Retinal pigment epithelial cell (primary cell): ENCODE measurements at regions not wholly inside any gene's neighbourhood (a gene's known extent, or its start where the extent isn't known, plus 50 kb on each side); places are given as distances from the start of the nearest gene placed in this dataset.
A peak's percentile ranks its signal among the peaks of the same experiment; 100 is the strongest.

Experiments
- DNase-seq: peaks from one replicate; pipeline ENCODE4 v3.0.0-alpha.2; 2010; ENCODE audit warnings: low read depth
- H3K4me3 ChIP-seq: 2 replicates; pipeline ENCODE4 v1.5.1; 2011; ENCODE audit warnings: mild to moderate bottlenecking, low read length, control low read depth, moderate library complexity
- TF ChIP-seq, protein P1 (sequence below): conservative IDR thresholded peaks from 2 replicates; pipeline ENCODE4 v1.5.1; 2011; ENCODE audit warnings: low read depth, low read length, control low read depth, inconsistent platforms

- H3K4me3 ChIP-seq: no peak overlapping the region
- TF ChIP-seq, protein P1, sequence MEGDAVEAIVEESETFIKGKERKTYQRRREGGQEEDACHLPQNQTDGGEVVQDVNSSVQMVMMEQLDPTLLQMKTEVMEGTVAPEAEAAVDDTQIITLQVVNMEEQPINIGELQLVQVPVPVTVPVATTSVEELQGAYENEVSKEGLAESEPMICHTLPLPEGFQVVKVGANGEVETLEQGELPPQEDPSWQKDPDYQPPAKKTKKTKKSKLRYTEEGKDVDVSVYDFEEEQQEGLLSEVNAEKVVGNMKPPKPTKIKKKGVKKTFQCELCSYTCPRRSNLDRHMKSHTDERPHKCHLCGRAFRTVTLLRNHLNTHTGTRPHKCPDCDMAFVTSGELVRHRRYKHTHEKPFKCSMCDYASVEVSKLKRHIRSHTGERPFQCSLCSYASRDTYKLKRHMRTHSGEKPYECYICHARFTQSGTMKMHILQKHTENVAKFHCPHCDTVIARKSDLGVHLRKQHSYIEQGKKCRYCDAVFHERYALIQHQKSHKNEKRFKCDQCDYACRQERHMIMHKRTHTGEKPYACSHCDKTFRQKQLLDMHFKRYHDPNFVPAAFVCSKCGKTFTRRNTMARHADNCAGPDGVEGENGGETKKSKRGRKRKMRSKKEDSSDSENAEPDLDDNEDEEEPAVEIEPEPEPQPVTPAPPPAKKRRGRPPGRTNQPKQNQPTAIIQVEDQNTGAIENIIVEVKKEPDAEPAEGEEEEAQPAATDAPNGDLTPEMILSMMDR: no peak
- DNase-seq: no peak
Measured at GRCh38 chr9:73617586-73617985, 465.9 kb downstream of the ANXA1 start.

DNA sequence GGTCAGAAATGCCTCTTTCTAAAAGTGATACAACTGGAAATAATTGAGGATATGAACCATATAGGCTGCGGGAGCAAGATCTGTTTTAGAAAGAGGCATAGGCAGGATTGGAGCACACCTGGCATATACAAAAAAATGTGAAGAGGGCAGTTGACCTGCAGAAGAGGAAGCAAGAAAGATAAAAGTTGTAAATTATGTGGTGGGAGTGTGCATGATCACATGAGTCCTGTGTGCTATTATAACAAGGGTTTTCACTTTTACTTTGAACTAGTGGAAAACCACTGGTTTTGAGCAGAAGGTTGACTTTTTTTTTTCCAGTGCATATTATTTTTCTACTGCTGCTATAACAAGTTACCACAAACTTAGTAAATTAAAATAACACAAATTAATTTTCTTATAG, 489.3 kb downstream of the ANXA1 start:
- no peak for DNase-seq
- no peak overlapping the region for H3K4me3 ChIP-seq
- TF ChIP-seq, protein P1: no peak

DNA sequence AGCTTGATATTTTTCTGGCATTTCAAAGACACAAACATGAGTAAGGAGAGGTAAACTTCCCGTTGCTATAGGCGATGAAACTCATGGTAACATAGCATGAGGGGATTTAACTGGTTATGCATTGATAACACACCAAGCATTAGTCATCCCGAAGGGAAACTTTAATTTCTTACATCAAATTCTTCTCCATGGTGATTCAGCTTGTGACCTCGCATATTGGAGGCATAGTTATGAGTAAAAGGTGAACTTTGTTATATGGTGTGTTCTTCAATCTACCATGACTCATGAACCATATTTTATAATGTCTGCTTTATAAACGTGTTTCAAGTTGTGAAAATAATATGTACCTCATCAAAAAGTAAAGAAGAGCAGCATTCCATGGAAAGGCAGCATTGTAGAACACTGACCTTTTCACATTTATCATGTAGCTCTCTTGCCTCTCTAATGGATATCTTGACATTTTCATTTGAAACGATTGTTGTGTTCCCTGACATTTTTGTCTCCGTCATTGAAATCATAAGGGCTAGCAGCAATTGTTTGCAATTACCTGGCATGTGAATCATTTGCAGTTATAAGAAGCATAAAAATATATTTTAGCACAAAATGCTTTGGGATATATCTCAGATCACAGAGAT, 491.8 kb downstream of the ANXA1 start:
- H3K4me3 ChIP-seq: no peak overlapping the region
- TF ChIP-seq, protein P1: no peak
- DNase-seq: peak; percentile 91

- H3K4me3 ChIP-seq: no peak overlapping the region
- TF ChIP-seq, protein P1: no peak
- DNase-seq: no peak
Measured at GRCh38 chr9:73647560-73647959, 495.9 kb downstream of the ANXA1 start.

GRCh38 chr9:73649552-73649951, 497.9 kb downstream of the ANXA1 start:
- TF ChIP-seq, protein P1: no peak
- DNase-seq: no peak
- H3K4me3 ChIP-seq: no peak overlapping the region

- TF ChIP-seq, protein P1: no peak
- no peak for DNase-seq
- H3K4me3 ChIP-seq: no peak overlapping the region
Measured at GRCh38 chr9:73655363-73655762, 503.7 kb downstream of the ANXA1 start.

DNA sequence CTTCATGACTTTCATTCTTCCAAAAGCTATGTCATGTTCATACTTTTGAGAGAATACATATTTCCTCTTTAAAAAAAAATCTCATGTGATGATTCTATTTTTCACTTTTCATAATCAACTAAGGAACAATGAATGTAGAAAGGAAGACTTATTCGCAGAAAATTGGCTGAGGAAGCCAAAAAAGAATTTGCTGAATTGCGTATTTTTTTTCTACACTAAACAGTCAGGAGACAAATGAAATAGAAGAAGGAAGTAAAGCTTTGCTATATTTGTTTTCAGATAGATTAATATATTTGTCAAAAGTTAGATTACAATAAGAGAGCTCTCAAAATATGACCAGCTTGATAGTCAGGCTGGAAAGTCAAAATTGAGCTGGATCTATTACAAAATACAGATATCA, 504.2 kb downstream of the ANXA1 start:
- DNase-seq: no peak
- TF ChIP-seq, protein P1: no peak
- H3K4me3 ChIP-seq: no peak overlapping the region
